RWPE1 (cell line): ENCODE measurements at regions not wholly inside any gene's neighbourhood (a gene's known extent, or its start where the extent isn't known, plus 50 kb on each side); places are given as distances from the start of the nearest gene placed in this dataset.

Experiments used
- CTCF ChIA-PET: fragments of 350-600 bp; sonication (Branson Sonifier 250); formaldehyde crosslinking; extraction: SDS; loops from one replicate; lab custom pipeline; 2021; lab: Yijun Ruan, JAX
- POLR2A ChIA-PET: fragments of 400-600 bp; formaldehyde crosslinking; extraction: SDS; loops from one replicate; lab custom pipeline; 2020; ENCODE audit warnings: antibody characterized with exemption; ENCODE audit not compliant: low non-redundant PET; lab: Yijun Ruan, JAX
- DNase-seq: peaks from one replicate; pipeline ENCODE4 v3.0.0; 2012; ENCODE audit warnings: low spot score
- H3K27ac ChIP-seq: fragments of 450-650 bp; 2 replicates; pipeline ENCODE4 v1.5.1; 2017
- CTCF ChIP-seq: fragments of 450-650 bp; conservative IDR thresholded peaks from 2 replicates; pipeline ENCODE4 v1.5.1; 2017; ENCODE audit warnings: low read depth, mild to moderate bottlenecking

- POLR2A ChIA-PET: no interaction called here
- CTCF ChIA-PET: no interaction called here
- no peak overlapping the region for H3K27ac ChIP-seq
- DNase-seq: no peak
- no peak for TF ChIP-seq CTCF
These were observed 138.8 kb downstream of the OAT start for GRCh38 chr10:124279882-124280281.

GRCh38 chr10:124279298-124279697 is 139.4 kb downstream of the OAT start:
- H3K27ac ChIP-seq: no peak overlapping the region
- POLR2A ChIA-PET: no interaction called here
- no peak for DNase-seq
- no peak for TF ChIP-seq CTCF
- CTCF ChIA-PET: interaction anchor here (0.6 kb wide), 1 partner anchor 378 kb away, joined by 5 read pairs; no protein-coding TSS in a partner anchor

GRCh38 chr10:124278356-124278755 is 140.4 kb downstream of the OAT start:
- no peak for TF ChIP-seq CTCF
- POLR2A ChIA-PET: no interaction called here
- CTCF ChIA-PET: no interaction called here
- no peak for DNase-seq
- H3K27ac ChIP-seq: no peak overlapping the region

- CTCF ChIA-PET: no interaction called here
- no peak for TF ChIP-seq CTCF
- no peak overlapping the region for H3K27ac ChIP-seq
- POLR2A ChIA-PET: no interaction called here
- DNase-seq: no peak
These were observed 145.6 kb downstream of the OAT start for GRCh38 chr10:124273141-124273540.

- DNase-seq: no peak
- ChIA-PET POLR2A (interaction anchor here (0.5 kb wide), 1 partner anchor 13 kb away, joined by 3 read pairs; no protein-coding TSS in a partner anchor), CTCF (no interaction called here)
- no peak for TF ChIP-seq CTCF
- H3K27ac ChIP-seq: no peak overlapping the region
These were observed 147.0 kb downstream of the OAT start for GRCh38 chr10:124271676-124272075.

GRCh38 chr10:124270530-124271327 is 148.0 kb downstream of the OAT start:
- CTCF ChIA-PET: no interaction called here
- H3K27ac ChIP-seq: no peak overlapping the region
- POLR2A ChIA-PET: interaction anchor here (0.5 kb wide), 1 partner anchor 14 kb away, joined by 3 read pairs; no protein-coding TSS in a partner anchor
- TF ChIP-seq CTCF: no peak
- no peak for DNase-seq
